ENCODE measurements at regions not wholly inside any gene's neighbourhood (a gene's known extent, or its start where the extent isn't known, plus 50 kb on each side); places are given as distances from the start of the nearest gene placed in this dataset.

- TF ChIP-seq CTCF (IDR thresholded peaks at IDR 0.05) (no peak), POLR2A (IDR thresholded peaks at IDR 0.05) (no peak), POLR2AphosphoS5 (IDR thresholded peaks at IDR 0.05) (no peak)
Measured at GRCh38 chr5:68383888-68384310, 168.3 kb downstream of the PIK3R1 start.

All from upper lobe of left lung (tissue), 4 donors.